ENCODE measurements at regions not wholly inside any gene's neighbourhood (a gene's known extent, or its start where the extent isn't known, plus 50 kb on each side); places are given as distances from the start of the nearest gene placed in this dataset.
"Not testable (repeated sequence)": the region's sequence is repeated elsewhere in the genome, so short reads cannot be mapped to it uniquely, and the experiment has no call there.

DNA sequence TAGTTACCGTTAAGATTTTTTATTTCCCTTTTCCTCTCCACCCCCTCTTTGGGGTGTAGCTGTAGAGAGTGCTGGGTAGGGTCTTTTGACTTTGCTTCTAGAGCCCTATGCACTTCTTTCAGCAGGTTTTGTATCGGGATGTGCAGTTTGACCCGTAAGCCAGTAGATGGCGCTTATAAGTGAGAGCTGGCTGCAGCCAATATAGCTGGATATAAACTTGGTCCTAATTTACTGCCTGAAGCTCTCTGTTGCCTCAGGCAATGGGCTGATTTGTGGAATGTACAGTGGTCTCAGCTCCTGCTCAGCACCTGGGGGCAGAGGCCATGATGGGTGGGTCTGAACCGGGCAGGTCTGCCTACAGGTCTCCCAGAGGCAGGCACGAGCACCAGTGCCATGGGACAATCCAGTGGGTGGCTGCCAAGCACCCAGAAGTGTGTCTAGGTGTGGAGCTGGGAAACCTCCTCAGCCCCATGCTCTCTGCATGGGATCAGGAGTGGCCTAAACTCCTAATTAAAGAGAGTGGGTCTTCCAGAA lies 146.5 kb downstream of the SPANXN1 start:
- DNase-seq, result no peak

- no peak for DNase-seq
Observed at GRCh38 chrX:145394344-145394743, 147.0 kb downstream of the SPANXN1 start.

- no peak for DNase-seq
Observed at GRCh38 chrX:145396612-145397011, 149.3 kb downstream of the SPANXN1 start.

GRCh38 chrX:145405012-145405411 lies 157.7 kb downstream of the SPANXN1 start:
- DNase-seq, result peak; percentile 16

DNA sequence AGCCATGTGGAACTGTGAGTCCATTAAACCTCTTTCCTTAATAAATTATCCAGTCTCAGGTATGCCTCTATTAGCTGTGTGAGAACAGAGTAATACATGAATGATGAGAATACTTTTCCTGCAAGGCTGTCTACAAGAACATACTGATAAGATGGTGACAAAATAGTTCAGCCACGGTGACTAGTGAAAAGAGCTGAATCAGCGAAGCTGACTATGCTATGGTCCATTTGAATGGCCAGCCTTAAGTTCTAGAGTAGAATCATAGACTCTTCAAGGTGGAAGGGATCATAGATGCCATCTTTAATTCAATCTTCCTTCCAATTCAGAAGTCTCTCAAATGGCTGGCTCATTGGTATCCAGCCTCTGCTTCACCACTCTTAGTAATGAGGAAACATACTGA lies 163.3 kb downstream of the SPANXN1 start:
- no peak for DNase-seq

DNA sequence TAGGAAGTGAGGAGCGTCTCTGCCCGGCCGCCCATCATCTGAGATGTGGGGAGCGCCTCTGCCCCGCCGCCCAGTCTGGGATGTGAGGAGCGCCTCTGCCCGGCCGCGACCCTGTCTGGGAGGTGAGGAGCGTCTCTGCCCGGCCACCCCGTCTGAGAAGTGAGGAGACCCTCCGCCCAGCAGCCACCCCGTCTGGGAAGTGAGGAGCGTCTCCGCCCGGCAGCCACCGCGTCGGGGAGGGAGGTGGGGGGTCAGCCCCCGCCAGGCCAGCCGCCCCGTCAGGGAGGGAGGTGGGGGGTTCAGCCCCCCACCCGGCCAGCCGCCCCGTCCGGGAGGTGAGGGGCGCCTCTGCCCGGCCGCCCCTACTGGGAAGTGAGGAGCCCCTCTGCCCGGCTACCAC lies 188.9 kb downstream of the SPANXN1 start:
- DNase-seq, result not testable (repeated sequence)

GRCh38 chrX:145464650-145465049 lies 217.3 kb downstream of the SPANXN1 start:
- DNase-seq, result no peak

GRCh38 chrX:145475725-145476124 lies 228.4 kb downstream of the SPANXN1 start:
- no peak for DNase-seq

DNA sequence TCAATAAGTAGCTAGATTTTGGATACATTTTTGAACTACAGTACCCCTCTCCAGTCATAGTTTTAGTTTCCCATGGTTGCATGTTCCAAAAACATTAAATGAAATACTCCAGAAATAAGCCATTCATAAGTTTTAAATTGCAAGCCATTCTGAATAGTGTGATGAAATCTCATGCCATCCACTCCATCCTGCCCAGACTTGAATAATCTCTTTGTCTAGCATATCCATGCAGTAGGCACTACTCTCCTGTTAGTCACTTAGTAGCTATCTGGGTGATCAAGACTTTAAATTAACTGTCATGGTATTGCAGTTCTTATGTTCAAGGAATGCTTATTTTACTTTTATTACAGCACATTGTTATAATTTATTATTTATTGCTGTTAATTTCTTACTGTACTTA lies 237.4 kb downstream of the SPANXN1 start:
- DNase-seq, result no peak

DNA sequence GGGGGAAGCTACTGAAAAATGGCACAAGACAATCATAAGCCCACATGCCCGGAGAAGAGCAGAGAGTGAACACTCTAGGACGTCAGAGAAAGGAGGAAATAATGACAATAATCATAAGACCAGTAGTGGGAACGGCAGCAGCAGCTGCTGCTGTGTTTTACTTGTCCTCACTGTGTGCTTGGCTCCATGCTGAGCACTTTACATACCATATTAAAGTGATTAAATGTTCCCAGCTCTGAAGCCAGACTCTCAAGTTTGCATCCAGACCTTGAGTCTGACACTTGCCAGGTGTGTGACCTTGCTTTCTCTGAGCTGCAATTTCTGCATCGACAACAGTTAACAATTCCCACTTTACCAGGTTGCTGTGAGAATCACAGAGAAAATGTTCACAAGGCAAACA lies 255.4 kb downstream of the SPANXN1 start:
- DNase-seq, result no peak

- DNase-seq, result no peak
Observed at GRCh38 chrX:145506214-145506613, 258.9 kb downstream of the SPANXN1 start.

DNA sequence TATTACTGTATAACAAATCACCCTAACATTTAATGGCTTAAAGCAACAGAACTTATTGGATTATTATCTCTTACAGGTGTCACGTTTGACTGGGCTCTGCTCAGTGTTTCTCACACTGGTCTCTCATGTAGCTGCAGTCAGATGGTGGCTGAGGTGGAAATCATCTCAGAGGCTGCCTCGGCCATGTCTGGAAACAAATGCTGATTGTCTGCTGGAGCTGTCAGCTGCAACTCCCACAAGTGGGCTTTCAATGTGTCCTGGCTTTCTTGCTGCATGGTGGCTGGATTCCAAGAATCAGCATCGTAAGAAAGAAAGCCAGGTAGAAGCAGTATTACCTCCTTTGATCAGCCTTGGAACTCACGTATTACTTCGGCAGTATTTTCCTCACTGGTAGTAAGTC lies 277.6 kb downstream of the SPANXN1 start:
- DNase-seq, result no peak

DNA sequence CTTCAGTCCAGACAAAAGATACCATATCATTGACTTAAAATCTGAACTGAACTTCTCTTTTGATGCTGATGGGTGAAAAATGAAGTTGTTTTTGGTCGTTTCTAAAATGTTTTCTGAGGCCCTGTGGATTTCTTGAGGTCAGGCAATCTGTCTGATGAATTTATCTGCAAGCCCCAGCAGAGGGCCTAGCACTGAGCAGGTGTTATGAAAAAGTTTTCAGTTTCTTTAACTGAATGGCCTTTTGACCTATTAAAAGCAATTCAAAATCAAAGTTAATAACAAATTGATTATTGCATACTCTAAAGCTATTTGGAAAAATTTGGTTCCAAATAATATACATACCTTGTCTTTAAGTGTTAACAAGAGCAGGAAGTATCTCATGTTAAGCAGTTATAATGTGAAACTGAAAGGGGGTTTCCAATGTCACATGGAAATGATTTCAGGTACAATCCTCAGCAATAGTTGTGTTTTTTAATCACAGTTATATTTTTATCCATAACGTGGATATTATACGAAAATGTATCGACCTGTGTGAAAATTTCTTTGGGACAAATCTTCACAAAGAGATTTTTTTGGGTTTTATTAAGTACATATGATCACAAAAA lies 285.0 kb downstream of the SPANXN1 start:
- DNase-seq, result no peak

GRCh38 chrX:145533534-145533933 lies 284.1 kb upstream of the SLITRK2 start:
- no peak for DNase-seq

- DNase-seq, result no peak
Observed at GRCh38 chrX:145549496-145549895, 268.1 kb upstream of the SLITRK2 start.

DNA sequence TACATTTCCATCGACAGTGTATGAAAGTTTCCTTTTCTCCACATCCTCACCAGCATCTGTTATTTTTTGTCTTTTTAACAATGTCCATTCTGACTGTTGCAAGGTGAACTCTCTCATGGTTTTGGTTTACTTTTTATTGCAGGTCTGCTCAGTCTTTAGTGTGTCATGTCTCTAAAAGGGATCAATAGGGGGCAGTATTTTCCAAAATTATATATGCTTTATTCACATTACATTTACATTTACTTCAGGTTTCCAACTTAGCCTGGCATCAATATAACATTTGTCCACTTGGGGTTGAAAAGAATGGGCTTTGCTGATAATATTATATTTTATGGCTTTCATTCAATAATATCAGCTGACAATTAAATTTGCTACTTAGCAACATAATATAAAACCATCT lies 265.0 kb upstream of the SLITRK2 start:
- DNase-seq, result no peak

DNA sequence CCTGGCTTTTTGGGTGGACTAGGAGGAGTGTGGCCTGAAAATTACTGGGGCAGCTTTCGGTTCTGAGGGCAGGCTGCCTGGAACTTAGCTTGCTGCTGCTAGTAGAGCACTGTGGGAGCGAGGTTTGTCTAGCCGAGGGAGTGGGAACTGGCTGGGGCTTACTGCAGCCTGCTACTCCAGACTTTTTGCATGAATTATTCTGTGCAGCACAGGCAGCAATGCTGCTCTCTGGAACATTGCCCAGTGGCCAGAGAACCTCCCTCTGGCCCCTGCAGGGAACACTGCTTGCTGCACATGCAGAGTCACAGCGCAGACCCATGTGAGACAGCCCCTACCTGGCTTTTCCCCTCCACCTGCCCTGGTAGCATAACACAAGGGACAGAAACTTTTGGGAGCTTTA lies 263.9 kb upstream of the SLITRK2 start:
- no peak for DNase-seq

GRCh38 chrX:145563159-145563558 lies 254.5 kb upstream of the SLITRK2 start:
- no peak for DNase-seq

DNA sequence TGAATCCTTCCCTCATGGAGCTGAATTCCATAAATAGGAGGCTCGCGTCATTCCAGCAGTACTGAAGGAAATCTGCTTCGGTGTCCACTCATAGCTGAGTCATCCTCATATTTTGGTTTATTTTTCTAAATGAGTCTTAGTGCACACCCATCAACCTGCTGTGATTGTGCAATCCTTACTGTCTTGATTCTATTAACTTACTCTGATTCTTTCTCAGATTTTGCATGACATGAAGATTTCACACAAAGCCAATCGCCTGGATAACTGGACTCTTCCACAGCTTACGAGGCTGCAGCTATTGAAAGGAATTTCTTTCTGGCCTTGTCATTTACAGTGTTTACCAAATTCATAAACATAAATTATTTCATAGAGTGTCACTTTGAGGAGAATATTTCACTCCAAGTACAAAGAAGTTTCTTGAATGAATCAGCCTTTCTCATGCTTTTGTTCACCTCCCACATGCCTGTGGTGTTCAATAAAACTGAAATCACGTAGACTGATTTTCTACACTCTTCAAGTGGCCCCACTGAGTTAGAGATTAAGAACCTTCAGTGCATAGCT lies 207.6 kb upstream of the SLITRK2 start:
- DNase-seq, result no peak

- no peak for DNase-seq
Observed at GRCh38 chrX:145613894-145614293, 203.7 kb upstream of the SLITRK2 start.

DNA sequence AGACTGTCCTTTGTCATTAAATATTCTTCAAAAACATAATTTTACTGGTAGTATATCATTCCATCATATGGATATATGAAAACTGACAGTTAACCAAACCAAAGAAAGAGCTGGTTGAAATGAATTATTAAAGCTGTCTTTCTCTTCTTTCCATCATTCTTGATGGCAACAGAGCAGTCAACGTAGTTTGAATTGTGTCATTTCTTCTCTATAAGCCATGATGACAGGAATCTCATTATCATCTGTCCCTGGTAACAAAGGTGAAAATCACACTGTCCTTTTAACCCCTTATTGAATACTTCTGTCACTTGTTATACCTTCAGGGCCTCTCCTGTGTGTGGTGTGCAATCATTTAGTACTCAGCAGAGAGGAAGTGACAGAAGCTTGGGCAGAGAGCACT lies 197.0 kb upstream of the SLITRK2 start:
- no peak for DNase-seq

DNA sequence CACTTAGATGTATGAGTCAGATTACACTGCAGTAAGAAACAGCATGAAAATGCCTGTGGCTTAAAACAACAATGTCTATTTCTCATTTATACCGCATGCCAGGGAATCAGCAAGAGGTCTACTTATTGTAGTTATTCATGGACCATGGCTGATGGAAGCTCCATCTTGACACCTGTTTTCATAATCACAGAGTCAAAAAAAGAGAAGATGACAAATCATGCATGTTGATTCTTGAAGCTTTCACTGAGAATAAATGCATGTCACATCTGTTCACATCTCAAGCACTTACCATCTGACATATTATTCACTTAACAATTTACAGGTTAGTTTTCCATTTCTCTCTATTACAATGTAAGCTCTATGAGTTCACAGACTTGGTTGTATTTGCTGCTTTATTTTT lies 194.2 kb upstream of the SLITRK2 start:
- DNase-seq, result no peak

DNA sequence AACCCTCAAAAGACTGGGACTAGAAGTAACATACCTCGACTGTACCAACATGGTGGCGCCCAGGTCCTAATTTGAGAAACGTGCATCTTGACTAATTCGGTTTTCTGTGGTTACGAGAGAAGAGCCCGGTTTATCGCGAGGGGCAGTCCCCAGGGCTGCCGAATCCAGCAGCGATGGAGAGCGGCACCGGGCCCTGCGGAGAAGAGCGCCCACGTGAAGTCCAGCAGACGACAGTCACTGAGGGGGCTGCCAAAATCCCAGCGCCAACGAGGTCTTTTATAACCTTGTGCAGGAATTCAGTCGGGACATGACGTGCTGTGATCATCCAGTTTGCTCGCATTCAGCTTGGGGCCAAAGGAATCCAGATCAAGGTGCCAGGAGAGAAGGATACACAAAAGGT lies 187.5 kb upstream of the SLITRK2 start:
- no peak for DNase-seq

DNA sequence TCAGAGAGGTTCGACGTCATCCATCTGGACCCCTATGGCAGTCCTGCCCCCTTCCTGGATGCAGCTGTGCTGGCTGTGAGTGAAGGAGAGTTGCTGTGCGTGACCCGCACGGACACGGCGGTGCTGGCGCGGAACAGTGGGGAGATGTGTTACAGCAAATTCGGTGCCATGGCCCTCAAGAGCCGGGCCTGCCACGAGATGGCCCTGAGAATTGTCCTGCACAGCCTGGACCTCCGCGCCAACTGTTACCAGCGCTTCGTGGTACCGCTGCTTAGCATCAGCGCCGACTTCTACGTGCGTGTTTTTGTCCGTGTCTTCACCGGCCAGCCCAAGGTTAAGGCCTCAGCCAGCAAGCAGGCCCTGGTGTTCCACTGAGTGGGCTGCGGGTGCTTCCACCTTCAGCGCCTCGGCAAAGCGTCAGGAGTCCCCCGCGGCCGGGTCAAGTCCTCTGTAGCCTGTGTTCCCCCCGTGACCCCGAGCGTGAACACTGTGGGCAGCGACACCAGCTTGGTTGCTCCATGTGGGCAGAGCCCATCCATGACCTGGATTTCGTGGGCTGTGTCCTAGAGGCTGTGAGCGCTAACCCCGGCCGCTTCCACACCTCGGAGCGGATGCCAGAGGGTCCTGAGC lies 186.7 kb upstream of the SLITRK2 start:
- DNase-seq, result no peak
